ENCODE measurements at regions not wholly inside any gene's neighbourhood (a gene's known extent, or its start where the extent isn't known, plus 50 kb on each side); places are given as distances from the start of the nearest gene placed in this dataset.

GRCh38 chr12:127363392-127363791 is 903.6 kb upstream of the TMEM132C start:
- TF ChIP-seq, protein P1, sequence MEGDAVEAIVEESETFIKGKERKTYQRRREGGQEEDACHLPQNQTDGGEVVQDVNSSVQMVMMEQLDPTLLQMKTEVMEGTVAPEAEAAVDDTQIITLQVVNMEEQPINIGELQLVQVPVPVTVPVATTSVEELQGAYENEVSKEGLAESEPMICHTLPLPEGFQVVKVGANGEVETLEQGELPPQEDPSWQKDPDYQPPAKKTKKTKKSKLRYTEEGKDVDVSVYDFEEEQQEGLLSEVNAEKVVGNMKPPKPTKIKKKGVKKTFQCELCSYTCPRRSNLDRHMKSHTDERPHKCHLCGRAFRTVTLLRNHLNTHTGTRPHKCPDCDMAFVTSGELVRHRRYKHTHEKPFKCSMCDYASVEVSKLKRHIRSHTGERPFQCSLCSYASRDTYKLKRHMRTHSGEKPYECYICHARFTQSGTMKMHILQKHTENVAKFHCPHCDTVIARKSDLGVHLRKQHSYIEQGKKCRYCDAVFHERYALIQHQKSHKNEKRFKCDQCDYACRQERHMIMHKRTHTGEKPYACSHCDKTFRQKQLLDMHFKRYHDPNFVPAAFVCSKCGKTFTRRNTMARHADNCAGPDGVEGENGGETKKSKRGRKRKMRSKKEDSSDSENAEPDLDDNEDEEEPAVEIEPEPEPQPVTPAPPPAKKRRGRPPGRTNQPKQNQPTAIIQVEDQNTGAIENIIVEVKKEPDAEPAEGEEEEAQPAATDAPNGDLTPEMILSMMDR (IDR thresholded peaks at IDR 0.05; ENCODE audit: insufficient read depth, low read length, poor library complexity, severe bottlenecking), result no peak
- H3K36me3 ChIP-seq (ENCODE audit: control insufficient read depth, insufficient read depth, low read length), result no peaks in the 10 kb centered on the region
- H3K4me3 ChIP-seq (replicated peaks; ENCODE audit: low read depth, low read length), result no peak overlapping the region
- H3K27me3 ChIP-seq (replicated peaks; ENCODE audit: control insufficient read depth, insufficient read depth, low read length), result no peaks in the 10 kb centered on the region
- DNase-seq (ENCODE audit: extremely low read depth, insufficient read length), result no peak

- TF ChIP-seq, protein P1 (IDR thresholded peaks at IDR 0.05; ENCODE audit: insufficient read depth, low read length, poor library complexity, severe bottlenecking), result no peak
- Histone ChIP-seq H3K27me3 (replicated peaks; ENCODE audit: control insufficient read depth, insufficient read depth, low read length) (no peaks in the 10 kb centered on the region), H3K36me3 (ENCODE audit: control insufficient read depth, insufficient read depth, low read length) (no peaks in the 10 kb centered on the region), H3K4me3 (replicated peaks; ENCODE audit: low read depth, low read length) (no peak overlapping the region)
- DNase-seq (ENCODE audit: extremely low read depth, insufficient read length), result no peak
These were observed 893.4 kb upstream of the TMEM132C start for GRCh38 chr12:127373559-127373958.

DNA sequence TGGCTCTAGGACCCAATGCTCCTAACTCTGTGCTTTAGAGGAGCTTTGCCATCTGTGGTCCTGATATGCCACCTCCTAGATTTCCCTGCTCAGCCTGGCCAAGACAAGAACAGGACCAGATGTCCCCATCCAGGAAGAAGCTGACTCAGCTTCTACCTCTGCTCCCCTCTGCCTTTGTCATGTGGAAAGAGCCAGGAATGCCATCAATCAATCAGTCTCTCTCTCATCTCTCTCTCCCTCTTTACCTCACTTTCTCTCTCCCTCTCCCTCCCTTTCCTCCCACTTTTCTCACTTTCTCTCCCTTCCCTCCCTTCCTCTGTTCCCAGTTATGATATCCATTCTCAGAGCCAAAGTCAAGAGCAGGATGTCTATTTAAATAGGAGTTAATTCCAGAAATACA is 892.5 kb upstream of the TMEM132C start:
- TF ChIP-seq, protein P1 (IDR thresholded peaks at IDR 0.05; ENCODE audit: insufficient read depth, low read length, poor library complexity, severe bottlenecking), result no peak
- Histone ChIP-seq H3K36me3 (ENCODE audit: control insufficient read depth, insufficient read depth, low read length) (no peaks in the 10 kb centered on the region), H3K27me3 (replicated peaks; ENCODE audit: control insufficient read depth, insufficient read depth, low read length) (no peaks in the 10 kb centered on the region), H3K4me3 (replicated peaks; ENCODE audit: low read depth, low read length) (no peak overlapping the region)
- DNase-seq (ENCODE audit: extremely low read depth, insufficient read length), result no peak

DNA sequence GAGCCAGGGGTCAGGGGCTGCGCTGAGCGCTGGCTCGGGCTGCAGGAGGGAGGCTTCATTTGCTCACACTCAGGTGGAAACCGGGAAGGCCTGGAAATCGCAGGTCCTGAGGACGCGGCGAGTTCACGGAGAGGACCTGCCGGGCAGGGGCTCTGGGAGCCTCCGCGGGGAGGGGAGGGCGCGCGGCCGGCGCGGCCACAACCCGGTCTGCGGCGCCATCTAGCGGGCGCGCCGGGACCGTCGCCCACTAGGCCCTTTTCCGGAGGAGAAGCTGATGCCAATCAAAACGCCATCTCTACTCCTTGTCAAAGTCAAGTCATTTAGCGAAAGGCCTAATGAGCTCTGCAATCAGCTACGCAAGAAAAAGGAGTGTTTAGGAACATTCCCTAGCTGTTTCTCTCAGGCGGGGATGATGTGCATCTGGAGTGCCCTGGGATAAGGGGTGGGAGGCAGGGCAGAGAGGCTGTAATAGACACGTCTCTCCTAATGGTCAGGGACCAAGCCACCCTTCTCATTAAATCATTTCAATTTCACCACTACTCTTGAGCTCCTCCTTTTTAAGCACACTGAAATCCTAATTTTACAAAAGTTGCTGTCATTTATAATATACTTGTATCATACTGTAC is 885.8 kb upstream of the TMEM132C start:
- H3K4me3 ChIP-seq (replicated peaks; ENCODE audit: low read depth, low read length), result no peak overlapping the region

DNA sequence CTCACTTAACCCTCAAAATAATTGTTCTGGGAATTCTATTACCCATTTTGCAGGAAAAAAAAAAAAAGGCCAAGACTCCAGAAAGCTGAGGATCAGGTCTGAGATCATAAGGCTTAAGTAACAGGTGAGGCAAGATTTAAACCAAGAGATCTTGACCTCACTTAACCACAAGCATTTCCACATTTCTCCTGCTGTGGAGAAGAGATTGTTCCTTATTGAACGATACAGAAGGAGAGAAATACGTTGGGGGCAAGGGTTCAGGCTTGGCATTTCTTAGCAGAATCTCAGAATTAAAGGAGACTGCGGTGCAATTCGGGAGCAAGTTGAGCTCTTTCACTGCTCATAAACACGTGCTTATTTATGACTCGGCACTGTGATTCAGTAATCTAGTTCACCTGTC is 885.3 kb upstream of the TMEM132C start:
- TF ChIP-seq, protein P1 (IDR thresholded peaks at IDR 0.05; ENCODE audit: insufficient read depth, low read length, poor library complexity, severe bottlenecking), result no peak
- no peaks in the 10 kb centered on the region for H3K36me3 ChIP-seq (ENCODE audit: control insufficient read depth, insufficient read depth, low read length)
- no peak overlapping the region for H3K4me3 ChIP-seq (replicated peaks; ENCODE audit: low read depth, low read length)
- no peak for DNase-seq (ENCODE audit: extremely low read depth, insufficient read length)
- H3K27me3 ChIP-seq (replicated peaks; ENCODE audit: control insufficient read depth, insufficient read depth, low read length), result no peaks in the 10 kb centered on the region

More for the DNA sequence above, 885.8 kb upstream of the TMEM132C start:
- TF ChIP-seq, protein P1 (IDR thresholded peaks at IDR 0.05; ENCODE audit: insufficient read depth, low read length, poor library complexity, severe bottlenecking), result peak; percentile 44
- H3K27me3 ChIP-seq (replicated peaks; ENCODE audit: control insufficient read depth, insufficient read depth, low read length), result no peaks in the 10 kb centered on the region
- H3K36me3 ChIP-seq (ENCODE audit: control insufficient read depth, insufficient read depth, low read length), result no peaks in the 10 kb centered on the region
- DNase-seq (ENCODE audit: extremely low read depth, insufficient read length), result peak; percentile 27

DNA sequence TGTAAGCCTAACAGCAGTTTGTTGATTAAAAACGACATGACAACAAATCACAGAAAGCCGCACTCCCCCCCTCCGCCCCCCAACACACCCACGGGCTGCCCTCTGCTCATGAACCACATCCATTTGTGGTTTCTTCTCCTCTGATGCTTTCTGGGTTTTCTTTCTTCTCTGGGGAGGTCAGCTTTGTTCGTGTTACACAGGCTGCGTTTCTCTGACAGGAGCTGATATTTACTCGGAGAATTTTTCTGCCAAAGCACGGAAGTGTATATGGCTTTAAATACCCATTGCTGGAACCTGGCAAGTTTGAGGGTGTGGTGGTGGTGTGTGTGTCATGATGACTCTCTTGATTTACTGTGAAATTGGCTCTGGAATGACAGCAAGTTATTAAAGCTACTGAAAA is 883.7 kb upstream of the TMEM132C start:
- no peak for DNase-seq (ENCODE audit: extremely low read depth, insufficient read length)
- H3K36me3 ChIP-seq (ENCODE audit: control insufficient read depth, insufficient read depth, low read length), result no peaks in the 10 kb centered on the region
- TF ChIP-seq, protein P1 (IDR thresholded peaks at IDR 0.05; ENCODE audit: insufficient read depth, low read length, poor library complexity, severe bottlenecking), result no peak
- no peak overlapping the region for H3K4me3 ChIP-seq (replicated peaks; ENCODE audit: low read depth, low read length)
- H3K27me3 ChIP-seq (replicated peaks; ENCODE audit: control insufficient read depth, insufficient read depth, low read length), result no peaks in the 10 kb centered on the region

Measured in GM06990 (cell line).